Adrenal gland (tissue), 9 donors: ENCODE measurements at regions not wholly inside any gene's neighbourhood (a gene's known extent, or its start where the extent isn't known, plus 50 kb on each side); places are given as distances from the start of the nearest gene placed in this dataset.
"Not testable (repeated sequence)": the region's sequence is repeated elsewhere in the genome, so short reads cannot be mapped to it uniquely, and the experiment has no call there.

Experiments
- DNase-seq, 7 donors: peaks; one replicate each; pipeline ENCODE4 v3.0.0-alpha.2; 2019 to 2020
- H3K27ac ChIP-seq, 5 donors: fragments of 200-600 bp; sonication (generic) in 4 of 5; 1 replicate in 3 of 5; 2 replicates in 2 of 5; pipeline versions ENCODE4 v1.5.1 to v1.8.0; 2016 to 2020; ENCODE audit warnings: mild to moderate bottlenecking in 1 of 5
- H3K27me3 ChIP-seq: fragments of 200-600 bp; 2 replicates; pipeline ENCODE4 v1.8.0; 2021
- H3K36me3 ChIP-seq, 2 donors: fragments of 200-600 bp; replicated peaks in 1 of 2; 1 replicate in 1 of 2; 2 replicates in 1 of 2; pipeline versions ENCODE4 v1.5.1 to v1.8.0; 2018 to 2022
- H3K4me1 ChIP-seq, 2 donors: fragments of 200-600 bp; replicated peaks in 1 of 2; 1 replicate in 1 of 2; 2 replicates in 1 of 2; pipeline versions ENCODE4 v1.5.1 to v1.8.0; 2018 to 2021
- H3K4me3 ChIP-seq, 4 donors: fragments of 200-600 bp; sonication (generic) in 3 of 4; one replicate each; pipeline ENCODE4 v1.5.1; 2016 to 2018
- H3K9me3 ChIP-seq, 3 donors: fragments of 200-600 bp; sonication (generic) in 1 of 3; replicated peaks in 1 of 3; 1 replicate in 2 of 3; 2 replicates in 1 of 3; pipeline versions ENCODE4 v1.5.1 to v1.8.0; 2016 to 2021
- CTCF ChIP-seq, 6 experiments: fragments of 450-650 bp in 4 of 6; fragments of 200-600 bp in 2 of 6; sonication (generic) in 1 of 6; IDR thresholded peaks; 1 replicate in 5 of 6; 2 replicates in 1 of 6; pipeline versions ENCODE4 v1.5.1 to v1.8.0; 2016 to 2021; ENCODE audit warnings: antibody characterized with exemption in 6 of 6, mild to moderate bottlenecking in 2 of 6, moderate library complexity in 1 of 6
- POLR2A ChIP-seq, 2 donors: fragments of 450-650 bp; IDR thresholded peaks; one replicate each; pipeline ENCODE4 v1.6.1; 2017; ENCODE audit warnings: antibody characterized with exemption in 2 of 2, mild to moderate bottlenecking in 2 of 2, moderate library complexity in 1 of 2
- WGBS, 4 donors: extraction: QIAGEN DNeasy Blood & Tissue Kit in 2 of 4; methylation state at CpG; one replicate each; pipeline versions ENCODE4 v1.1.5 to v1.1.7; 2013 to 2017; 5-methylcytosine and 5-hydroxymethylcytosine counted together
- intact Hi-C, 2 donors: fragments of 100-400 bp; cut with DNase I; formaldehyde crosslinking; loops; one replicate each; pipeline versions ENCODE4 v1.14.1 to v1.15.0; 2022 to 2023
- donor health status: healthy with polysubstance abuse.
- donor health status: Bipolar disorder and iron deficiency.
- donor health status: DM: yes; HTN: yes; CAD: no.
- donor health status: DM: no; HTN: no; CAD: no.
- donor health status: DM: no; HTN: no; CAD: no.

DNA sequence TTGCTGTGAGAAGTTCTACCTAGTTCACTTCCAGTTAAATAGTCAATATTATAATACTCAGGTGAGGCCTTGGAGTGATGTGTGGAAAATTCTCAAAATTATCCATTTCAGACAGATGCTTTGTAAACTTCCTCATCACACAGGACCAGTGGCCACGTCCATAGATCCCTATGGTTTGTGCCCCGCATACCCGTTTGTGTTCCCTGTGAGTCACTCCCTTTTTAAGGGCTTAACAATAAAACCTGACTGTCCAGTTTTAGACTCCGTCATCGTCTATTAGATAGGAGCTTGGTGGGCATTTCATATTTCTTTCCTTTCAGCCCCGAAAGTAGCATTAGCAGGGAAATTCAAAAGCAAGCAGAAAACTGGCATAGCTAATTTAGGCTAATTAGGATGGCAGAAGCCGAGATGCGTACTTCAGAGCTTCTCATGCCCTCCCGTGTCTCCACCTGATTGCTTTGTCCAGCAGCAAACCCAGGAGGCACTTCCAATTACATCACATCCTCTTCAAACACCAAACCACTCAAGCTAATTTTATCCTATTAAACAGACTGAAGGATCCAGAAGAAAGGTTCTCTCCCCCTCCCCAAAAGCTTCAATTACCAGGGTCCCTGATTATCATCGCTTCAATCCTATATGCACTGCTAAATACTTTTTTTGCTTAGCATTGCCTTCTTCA, 186.6 kb upstream of the OTX2 start:
- Histone ChIP-seq H3K36me3 (no peaks in the 10 kb centered on the region), H3K4me1 (no peaks in the 10 kb centered on the region), H3K27ac (no peak overlapping the region), H3K9me3 (no peaks in the 10 kb centered on the region), H3K4me3 (no peak overlapping the region), H3K27me3 (no peaks in the 10 kb centered on the region)
- intact Hi-C loops, result no loop called here
- TF ChIP-seq POLR2A (IDR thresholded peaks at IDR 0.05) (no peak), CTCF (IDR thresholded peaks at IDR 0.05) (no peak)
- no peak for DNase-seq
- 59 to 71% (median 68%) methylated on average over 10 of the region's 10 CpGs for WGBS, 4 donors

DNA sequence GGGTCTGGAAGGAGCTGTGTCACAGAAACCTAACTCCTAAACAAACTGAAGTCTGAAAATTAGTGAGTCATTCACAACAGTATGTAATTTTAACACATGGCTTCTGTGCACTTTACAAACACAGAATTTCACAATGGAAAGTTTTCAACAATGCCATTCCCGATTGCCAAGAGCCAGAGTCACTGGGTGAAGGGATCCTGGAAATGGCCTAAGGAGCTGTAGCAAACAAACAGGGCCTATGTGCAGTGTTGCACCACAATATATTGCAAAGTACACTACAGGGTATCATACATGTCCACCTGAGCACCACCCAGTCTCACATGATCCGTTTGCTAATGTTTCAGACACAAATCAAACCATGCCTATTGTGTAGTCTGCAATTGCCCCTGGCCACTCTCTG, 184.7 kb upstream of the OTX2 start:
- H3K4me3 ChIP-seq, result no peak overlapping the region
- TF ChIP-seq CTCF (IDR thresholded peaks at IDR 0.05) (no peak), POLR2A (IDR thresholded peaks at IDR 0.05) (no peak)
- H3K4me1 ChIP-seq, result no peaks in the 10 kb centered on the region
- no peaks in the 10 kb centered on the region for H3K36me3 ChIP-seq
- H3K27me3 ChIP-seq, result no peaks in the 10 kb centered on the region
- H3K27ac ChIP-seq, result no peak overlapping the region
- intact Hi-C loops, result no loop called here
- DNase-seq, result no peak
- 54 to 78% (median 73%) methylated on average over 2 of the region's 2 CpGs for WGBS, 4 donors
- no peaks in the 10 kb centered on the region for H3K9me3 ChIP-seq

DNA sequence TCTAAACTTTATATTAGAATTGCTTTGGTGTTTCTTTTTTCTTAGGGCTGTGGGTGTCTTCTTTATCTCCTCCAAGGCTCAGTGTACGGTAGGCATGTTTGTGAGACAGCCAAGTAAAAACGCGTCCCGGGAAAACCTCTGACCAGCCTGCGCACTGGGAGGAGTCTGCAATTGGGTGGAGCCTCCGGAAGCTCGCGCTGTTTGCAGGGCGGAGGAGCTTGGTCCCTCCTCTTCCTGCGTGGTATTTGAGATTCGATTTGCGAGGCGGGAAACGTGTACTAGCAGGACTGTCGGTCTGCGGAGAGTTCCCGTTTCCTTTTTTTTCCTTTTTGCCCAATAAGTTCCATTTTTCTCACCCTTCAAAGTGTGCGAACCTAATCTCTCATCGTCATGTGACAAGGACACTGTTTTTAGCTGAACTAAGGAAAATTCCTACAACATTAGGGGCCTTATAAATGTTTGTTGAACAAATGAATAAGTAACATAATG, 182.1 kb upstream of the OTX2 start:
- Histone ChIP-seq H3K4me1 (no peaks in the 10 kb centered on the region), H3K4me3 (no peak overlapping the region), H3K27ac (no peak overlapping the region), H3K9me3 (no peaks in the 10 kb centered on the region), H3K36me3 (no peaks in the 10 kb centered on the region), H3K27me3 (no peaks in the 10 kb centered on the region)
- intact Hi-C loops, result no loop called here
- DNase-seq, result no peak
- 76 to 83% (median 82%) methylated on average over 19 of the region's 19 CpGs for WGBS, 4 donors
- no peak for TF ChIP-seq POLR2A (IDR thresholded peaks at IDR 0.05)
- TF ChIP-seq CTCF (IDR thresholded peaks at IDR 0.05), result no peak

GRCh38 chr14:56990991-56991627, 180.8 kb upstream of the OTX2 start:
- H3K9me3 ChIP-seq, H3K36me3 ChIP-seq, H3K27me3 ChIP-seq, intact Hi-C loops, H3K4me3 ChIP-seq, H3K27ac ChIP-seq, H3K4me1 ChIP-seq, DNase-seq: not testable (repeated sequence)
- 95 to 97% (median 96%) methylated on average over 12 to 39 of the region's 41 CpGs for WGBS, 4 donors

- Histone ChIP-seq H3K36me3 (no peaks in the 10 kb centered on the region), H3K4me1 (no peaks in the 10 kb centered on the region), H3K9me3 (no peaks in the 10 kb centered on the region), H3K27me3 (no peaks in the 10 kb centered on the region), H3K27ac (no peak overlapping the region), H3K4me3 (no peak overlapping the region)
- DNase-seq, result no peak
- intact Hi-C loops, result no loop called here
- TF ChIP-seq POLR2A (IDR thresholded peaks at IDR 0.05), result no peak
- TF ChIP-seq CTCF (IDR thresholded peaks at IDR 0.05), result no peak
- WGBS, 4 donors, result 76 to 83% (median 81%) methylated on average over 5 of the region's 5 CpGs
These were observed 179.1 kb upstream of the OTX2 start for GRCh38 chr14:56989359-56989758.
